GM18499 (cell line): ENCODE measurements at regions not wholly inside any gene's neighbourhood (a gene's known extent, or its start where the extent isn't known, plus 50 kb on each side); places are given as distances from the start of the nearest gene placed in this dataset.

Experiments used
- ATAC-seq: cut with Tn5 transposase; IDR thresholded peaks from one replicate; pipeline ENCODE4 v1.9.1; 2021; ENCODE audit warnings: moderate number of reproducible peaks; ENCODE audit not compliant: insufficient read depth, unreplicated experiment

GRCh38 chr13:22252281-22252830 is 581.5 kb downstream of the FGF9 start:
- ATAC-seq, result no peak

GRCh38 chr13:22253107-22253506 is 582.2 kb downstream of the FGF9 start:
- ATAC-seq, result no peak

- no peak for ATAC-seq
Observed at GRCh38 chr13:22256111-22256639, 585.3 kb downstream of the FGF9 start.

- no peak for ATAC-seq
Observed at GRCh38 chr13:22262001-22262885, 591.4 kb downstream of the FGF9 start.

- no peak for ATAC-seq
Observed at GRCh38 chr13:22263185-22263584, 592.3 kb downstream of the FGF9 start.

GRCh38 chr13:22265563-22265962 is 594.7 kb downstream of the FGF9 start:
- no peak for ATAC-seq

GRCh38 chr13:22270881-22271280 is 600.0 kb downstream of the FGF9 start:
- no peak for ATAC-seq

GRCh38 chr13:22271903-22272302 is 601.0 kb downstream of the FGF9 start:
- ATAC-seq, result no peak

- ATAC-seq, result no peak
Observed at GRCh38 chr13:22275393-22275792, 604.5 kb downstream of the FGF9 start.

GRCh38 chr13:22276616-22277015 is 605.7 kb downstream of the FGF9 start:
- no peak for ATAC-seq

- ATAC-seq, result peak; percentile 57
Observed at GRCh38 chr13:22278336-22278929, 607.6 kb downstream of the FGF9 start.

GRCh38 chr13:22285867-22286266 is 615.0 kb downstream of the FGF9 start:
- ATAC-seq, result no peak

- no peak for ATAC-seq
Observed at GRCh38 chr13:22286338-22286737, 615.5 kb downstream of the FGF9 start.

GRCh38 chr13:22287343-22287920 is 616.6 kb downstream of the FGF9 start:
- no peak for ATAC-seq

GRCh38 chr13:22288496-22288895 is 617.6 kb downstream of the FGF9 start:
- no peak for ATAC-seq

GRCh38 chr13:22289711-22290110 is 618.8 kb downstream of the FGF9 start:
- no peak for ATAC-seq

GRCh38 chr13:22298530-22298929 is 627.7 kb downstream of the FGF9 start:
- no peak for ATAC-seq

- ATAC-seq, result no peak
Observed at GRCh38 chr13:22311734-22312404, 641.0 kb downstream of the FGF9 start.

- no peak for ATAC-seq
Observed at GRCh38 chr13:22312405-22312803, 641.5 kb downstream of the FGF9 start.

GRCh38 chr13:22316494-22317025 is 645.7 kb downstream of the FGF9 start:
- ATAC-seq, result no peak
